ENCODE measurements at regions not wholly inside any gene's neighbourhood (a gene's known extent, or its start where the extent isn't known, plus 50 kb on each side); places are given as distances from the start of the nearest gene placed in this dataset.

DNA sequence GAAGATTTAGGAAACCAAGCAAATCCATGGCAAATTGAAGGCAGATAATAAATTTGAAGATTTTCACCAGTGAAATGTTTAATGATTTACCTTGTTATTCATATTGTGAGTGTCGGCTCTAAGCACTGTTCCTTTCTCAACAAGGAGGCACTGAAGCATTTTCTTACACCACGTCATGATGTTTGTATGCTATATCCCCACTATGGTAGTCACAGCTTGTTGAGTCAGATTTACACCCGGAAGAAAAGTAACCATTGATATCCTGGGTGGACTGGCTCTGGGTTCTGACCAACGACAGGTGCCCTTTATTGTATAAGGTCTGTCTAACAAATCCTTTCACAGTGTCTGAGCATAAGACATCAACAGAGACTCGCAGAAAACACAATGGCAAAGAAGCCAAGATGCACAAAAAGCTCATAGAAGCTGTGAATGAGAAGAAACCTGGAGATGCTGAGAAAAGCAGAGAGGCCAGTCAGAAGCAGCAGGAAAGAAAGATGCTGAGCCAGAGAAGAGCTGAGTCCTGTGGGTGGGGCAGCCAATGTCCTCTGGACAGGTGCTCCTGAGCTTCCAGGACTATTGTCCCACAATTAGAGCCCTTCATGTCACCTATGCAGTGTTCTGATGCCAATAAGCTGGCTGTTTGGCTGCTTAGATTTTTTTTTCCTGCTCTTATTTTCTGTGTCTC, 49.7 kb upstream of the ARHGAP5 start:
- no peak for DNase-seq

All from inflammatory macrophage (primary cell).